Naive thymus-derived CD4-positive, alpha-beta T cell (primary cell): ENCODE measurements at regions not wholly inside any gene's neighbourhood (a gene's known extent, or its start where the extent isn't known, plus 50 kb on each side); places are given as distances from the start of the nearest gene placed in this dataset.
"Not testable (repeated sequence)": the region's sequence is repeated elsewhere in the genome, so short reads cannot be mapped to it uniquely, and the experiment has no call there.

Experiments used
- ATAC-seq: fragments of 150-1000 bp; cut with Tn5 transposase; 2 replicates; pipeline ENCODE4 v1.10.0; 2021; ENCODE audit warnings: mild to moderate bottlenecking, moderate library complexity
- CTCF ChIA-PET: fragments of 350-600 bp; sonication (Branson Sonifier 250); formaldehyde crosslinking; loops from one replicate; lab custom pipeline; 2021; ENCODE audit warnings: antibody characterized with exemption; lab: Charles Lee
- POLR2A ChIA-PET: fragments of 350-600 bp; sonication (Branson Sonifier 250); formaldehyde crosslinking; loops from one replicate; lab custom pipeline; 2021; ENCODE audit warnings: antibody characterized with exemption, inconsistent platforms; lab: Charles Lee
- DNase-seq, 9 donors: peaks; one replicate each; pipeline versions ENCODE4 v3.0.0 to v3.0.0-alpha.2; 2020 to 2022; ENCODE audit warnings: mixed read lengths in 1 of 9
- H3K27ac ChIP-seq: one replicate; pipeline ENCODE4 v1.7.0; 2013; ENCODE audit warnings: mild to moderate bottlenecking, low read depth, low read length, moderate library complexity
- H3K27me3 ChIP-seq, 2 donors: one replicate each; pipeline ENCODE4 v1.7.0; 2013; ENCODE audit warnings: low read length in 2 of 2, mild to moderate bottlenecking in 2 of 2, moderate library complexity in 2 of 2; ENCODE audit not compliant: control insufficient read depth in 2 of 2, insufficient read depth in 2 of 2
- H3K36me3 ChIP-seq, 3 experiments: 1 replicate in 2 of 3; 2 replicates in 1 of 3; pipeline ENCODE4 v1.7.0; 2013; ENCODE audit warnings: low read length in 3 of 3, mild to moderate bottlenecking in 3 of 3, moderate library complexity in 1 of 3; ENCODE audit not compliant: insufficient read depth in 3 of 3, control insufficient read depth in 2 of 3
- H3K4me1 ChIP-seq, 2 donors: one replicate each; pipeline ENCODE4 v1.7.0; 2013; ENCODE audit warnings: low read length in 2 of 2, mild to moderate bottlenecking in 2 of 2, moderate library complexity in 1 of 2; ENCODE audit not compliant: control insufficient read depth in 2 of 2, insufficient read depth in 2 of 2
- H3K4me3 ChIP-seq: 2 replicates; pipeline ENCODE4 v1.7.0; 2013; ENCODE audit warnings: mild to moderate bottlenecking, low read length
- H3K9me3 ChIP-seq, 3 experiments: 1 replicate in 2 of 3; 2 replicates in 1 of 3; pipeline ENCODE4 v1.7.0; 2013; ENCODE audit warnings: low read length in 3 of 3; ENCODE audit not compliant: control insufficient read depth in 2 of 3
- H3K27ac Mint-ChIP-seq, 9 donors: one replicate each; pipeline ENCODE4 v1.8.0; 2020 to 2022; ENCODE audit warnings: mixed read lengths in 9 of 9, mild to moderate bottlenecking in 8 of 9, moderate library complexity in 5 of 9, inconsistent platforms in 2 of 9
- H3K27me3 Mint-ChIP-seq, 5 donors: one replicate each; pipeline ENCODE4 v1.8.0; 2021 to 2022; ENCODE audit warnings: mixed read lengths in 5 of 5, mild to moderate bottlenecking in 1 of 5
- H3K36me3 Mint-ChIP-seq, 5 donors: one replicate each; pipeline ENCODE4 v1.8.0; 2020 to 2022; ENCODE audit warnings: mixed read lengths in 5 of 5, mild to moderate bottlenecking in 3 of 5, inconsistent platforms in 1 of 5
- H3K4me1 Mint-ChIP-seq, 7 donors: one replicate each; pipeline ENCODE4 v1.8.0; 2020 to 2022; ENCODE audit warnings: mixed read lengths in 7 of 7, mild to moderate bottlenecking in 3 of 7, inconsistent platforms in 1 of 7
- H3K4me3 Mint-ChIP-seq, 10 donors: one replicate each; pipeline ENCODE4 v1.8.0; 2020 to 2022; ENCODE audit warnings: mild to moderate bottlenecking in 10 of 10, mixed read lengths in 10 of 10, moderate library complexity in 6 of 10, inconsistent platforms in 2 of 10
- H3K9me3 Mint-ChIP-seq, 11 donors: one replicate each; pipeline ENCODE4 v1.8.0; 2020 to 2022; ENCODE audit warnings: mixed read lengths in 11 of 11, mild to moderate bottlenecking in 4 of 11, inconsistent platforms in 1 of 11, moderate library complexity in 1 of 11
- intact Hi-C, 2 donors: fragments of 100-400 bp; cut with micrococcal nuclease; formaldehyde crosslinking; loops; one replicate each; pipeline ENCODE4 v1.15.1; 2023

DNA sequence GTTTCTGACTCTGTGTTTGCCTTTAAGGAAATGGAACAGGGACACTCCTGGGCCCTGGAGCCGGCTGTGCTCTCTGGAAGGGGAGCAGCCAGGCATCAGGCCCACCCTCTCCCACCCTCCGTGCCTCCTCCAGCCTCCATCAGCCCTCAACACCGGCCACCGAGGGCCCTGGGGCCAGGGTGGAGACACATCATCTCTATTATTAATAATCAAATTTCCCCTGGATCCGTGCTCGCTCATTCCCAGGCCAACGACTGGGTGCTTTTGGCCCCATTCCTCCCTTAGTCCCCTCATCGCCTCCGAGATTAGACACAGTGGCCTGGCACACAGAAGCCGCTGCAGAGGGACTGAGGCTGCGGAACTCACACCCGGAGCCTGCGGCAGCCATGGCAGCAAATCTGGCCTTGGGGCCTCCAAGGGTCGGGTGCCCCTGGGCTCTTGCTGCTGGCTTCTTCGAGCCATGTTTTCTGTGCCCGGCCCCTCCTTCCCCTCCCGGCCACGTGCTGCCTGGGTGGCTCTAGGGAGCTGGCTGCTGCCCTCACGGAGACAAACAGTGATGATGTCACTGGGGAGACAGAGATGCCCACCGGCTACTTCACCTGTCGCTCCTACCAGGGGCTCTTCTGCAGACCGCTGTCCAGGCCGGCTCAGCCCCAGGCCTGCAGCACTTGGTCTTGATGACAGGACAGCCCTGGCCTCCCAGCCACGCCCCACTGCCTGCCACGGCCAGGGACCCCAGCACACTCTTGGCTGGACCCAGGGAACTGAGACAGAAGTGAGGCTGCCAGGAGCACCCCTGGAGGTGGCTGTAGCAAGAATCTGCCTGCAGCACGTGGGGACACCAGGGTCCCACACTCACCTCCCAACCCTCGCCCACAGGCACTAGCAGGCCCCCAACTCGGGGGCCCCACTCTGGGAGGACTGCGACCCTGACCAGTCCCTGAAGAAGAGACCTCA, 76.6 kb upstream of the PPP1R26 start:
- POLR2A ChIA-PET = no interaction called here
- ATAC-seq = no peak
- Histone ChIP-seq H3K36me3 (no peaks in the 10 kb centered on the region), H3K27ac (no peak overlapping the region), H3K27me3 (no peaks in the 10 kb centered on the region), H3K4me1 (no peaks in the 10 kb centered on the region), H3K9me3 (no peaks in the 10 kb centered on the region), H3K4me3 (no peak overlapping the region)
- no peaks in the 10 kb centered on the region for H3K36me3 Mint-ChIP-seq
- H3K27ac Mint-ChIP-seq = no peak overlapping the region
- no peak overlapping the region for H3K4me3 Mint-ChIP-seq
- H3K9me3 Mint-ChIP-seq = peaks cover 0 to 4% (median 0%) of the 10 kb centered on the region in 11 donors
- no peaks in the 10 kb centered on the region for H3K4me1 Mint-ChIP-seq
- CTCF ChIA-PET = no interaction called here
- no peak for DNase-seq
- H3K27me3 Mint-ChIP-seq = peaks cover 0 to 7% (median 3%) of the 10 kb centered on the region in 5 donors
- intact Hi-C loops = no loop called here

DNA sequence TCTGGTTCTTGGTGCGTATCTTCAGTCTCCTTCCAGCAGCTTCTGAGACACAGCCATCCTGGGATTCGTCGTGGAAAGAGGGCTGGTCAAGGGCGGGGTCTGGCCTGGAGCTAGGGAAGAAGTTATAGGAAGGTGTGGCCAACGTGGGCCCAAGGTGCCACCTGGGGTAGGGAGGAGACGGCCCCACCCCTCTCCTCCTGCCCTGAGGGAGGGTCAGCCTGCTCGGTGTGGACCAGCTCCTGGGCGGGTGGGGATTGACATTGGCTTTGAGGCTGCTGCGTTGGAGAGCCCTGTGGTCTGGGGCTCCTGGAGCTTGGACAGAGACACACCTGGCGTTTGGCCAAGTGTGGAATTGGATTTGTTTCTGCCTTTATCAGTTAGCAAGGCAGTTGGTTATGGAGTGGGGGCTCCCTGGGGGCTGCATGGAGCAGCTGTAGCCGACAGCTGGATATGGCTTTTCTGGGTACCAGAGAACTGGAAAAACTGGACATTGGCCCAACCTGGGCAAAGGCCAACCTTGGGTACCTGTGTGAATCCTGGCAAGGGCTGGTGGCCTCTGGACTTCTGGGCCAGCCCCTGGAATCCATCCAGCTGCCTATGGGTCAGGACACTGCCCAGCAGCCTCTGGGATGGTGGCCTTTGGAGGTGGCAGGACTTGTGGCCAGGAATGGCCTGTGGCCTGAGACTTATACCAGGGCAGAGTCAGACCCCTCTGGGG, 75.7 kb upstream of the PPP1R26 start:
- H3K27ac ChIP-seq = no peak overlapping the region
- no peaks in the 10 kb centered on the region for H3K4me1 ChIP-seq
- Mint-ChIP-seq H3K9me3 (peaks cover 0 to 7% (median 0%) of the 10 kb centered on the region in 11 donors), H3K36me3 (no peaks in the 10 kb centered on the region), H3K27ac (no peak overlapping the region), H3K4me1 (no peaks in the 10 kb centered on the region), H3K27me3 (peaks cover 0 to 9% (median 3%) of the 10 kb centered on the region in 5 donors), H3K4me3 (no peak overlapping the region)
- no peak for DNase-seq
- H3K27me3 ChIP-seq = no peaks in the 10 kb centered on the region
- H3K4me3 ChIP-seq = no peak overlapping the region
- CTCF ChIA-PET = no interaction called here
- no peaks in the 10 kb centered on the region for H3K9me3 ChIP-seq
- H3K36me3 ChIP-seq = no peaks in the 10 kb centered on the region
- intact Hi-C loops = no loop called here
- ATAC-seq = no peak
- POLR2A ChIA-PET = no interaction called here

DNA sequence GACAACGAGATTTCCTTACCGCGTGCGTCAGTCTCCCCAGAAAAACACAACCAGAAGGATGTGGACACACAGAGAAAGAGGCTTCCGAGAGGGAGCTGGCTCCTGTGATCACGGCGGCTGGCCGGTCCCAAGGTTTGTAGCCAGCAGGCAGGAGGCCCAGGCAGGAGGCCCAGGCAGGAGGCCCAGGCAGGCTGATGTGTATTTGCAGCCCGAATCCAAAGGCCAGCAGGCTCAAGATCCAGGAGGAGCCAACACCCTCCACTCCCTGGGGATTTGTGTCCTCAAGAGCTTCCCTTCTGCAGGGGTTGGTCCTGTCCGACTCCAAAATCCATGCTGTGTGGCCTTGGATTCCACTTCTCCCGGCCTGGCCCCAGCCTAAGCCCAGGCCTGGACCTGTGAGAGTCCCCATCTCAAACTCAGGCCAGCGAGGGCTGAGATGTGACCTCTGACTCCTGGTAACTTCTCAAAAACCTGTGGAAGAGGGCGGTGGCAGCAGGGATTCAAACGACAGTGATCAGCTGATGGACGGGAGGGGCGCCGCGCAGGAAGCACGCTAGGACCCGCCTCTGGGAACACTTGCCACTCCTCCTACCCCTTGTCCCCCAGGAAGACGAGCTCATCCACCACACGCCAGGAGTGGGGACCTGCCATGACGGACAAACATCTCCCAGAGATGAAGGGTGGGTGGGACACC, 75.0 kb upstream of the PPP1R26 start:
- ChIA-PET CTCF (no interaction called here), POLR2A (no interaction called here)
- Histone ChIP-seq H3K4me3 (no peak overlapping the region), H3K27me3 (no peaks in the 10 kb centered on the region), H3K27ac (no peak overlapping the region), H3K4me1 (no peaks in the 10 kb centered on the region), H3K9me3 (no peaks in the 10 kb centered on the region), H3K36me3 (no peaks in the 10 kb centered on the region)
- intact Hi-C loops = no loop called here
- H3K9me3 Mint-ChIP-seq = peaks cover 0 to 7% (median 0%) of the 10 kb centered on the region in 11 donors
- H3K4me1 Mint-ChIP-seq = no peaks in the 10 kb centered on the region
- H3K27ac Mint-ChIP-seq = no peak overlapping the region
- DNase-seq (no peak), ATAC-seq (no peak)
- no peak overlapping the region for H3K4me3 Mint-ChIP-seq
- no peaks in the 10 kb centered on the region for H3K36me3 Mint-ChIP-seq
- H3K27me3 Mint-ChIP-seq = peaks cover 0 to 11% (median 3%) of the 10 kb centered on the region in 5 donors

DNA sequence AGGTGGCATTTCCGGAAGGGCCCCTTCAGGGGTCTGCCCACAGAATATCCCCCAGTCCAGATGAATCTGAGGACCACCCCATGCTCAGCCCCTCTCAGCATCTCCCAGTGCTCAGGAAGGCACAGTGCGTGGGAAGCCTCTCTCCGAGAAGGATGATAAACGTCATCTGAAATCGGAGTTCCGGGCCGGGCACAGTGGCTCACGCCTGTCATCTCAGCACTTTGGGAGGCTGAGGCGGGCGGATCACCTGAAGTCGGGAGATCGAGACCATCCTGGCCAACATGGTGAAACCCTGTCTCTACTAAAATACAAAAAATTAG, 74.5 kb upstream of the PPP1R26 start:
- H3K4me3 ChIP-seq, ATAC-seq, H3K9me3 Mint-ChIP-seq, H3K36me3 ChIP-seq, intact Hi-C loops, DNase-seq, POLR2A ChIA-PET, H3K27me3 ChIP-seq, H3K9me3 ChIP-seq, H3K27ac ChIP-seq, H3K4me1 Mint-ChIP-seq, H3K27ac Mint-ChIP-seq, H3K4me1 ChIP-seq, CTCF ChIA-PET, H3K36me3 Mint-ChIP-seq, H3K4me3 Mint-ChIP-seq: not testable (repeated sequence)
- peaks cover 0 to 14% (median 3%) of the 10 kb centered on the region in 5 donors for H3K27me3 Mint-ChIP-seq

DNA sequence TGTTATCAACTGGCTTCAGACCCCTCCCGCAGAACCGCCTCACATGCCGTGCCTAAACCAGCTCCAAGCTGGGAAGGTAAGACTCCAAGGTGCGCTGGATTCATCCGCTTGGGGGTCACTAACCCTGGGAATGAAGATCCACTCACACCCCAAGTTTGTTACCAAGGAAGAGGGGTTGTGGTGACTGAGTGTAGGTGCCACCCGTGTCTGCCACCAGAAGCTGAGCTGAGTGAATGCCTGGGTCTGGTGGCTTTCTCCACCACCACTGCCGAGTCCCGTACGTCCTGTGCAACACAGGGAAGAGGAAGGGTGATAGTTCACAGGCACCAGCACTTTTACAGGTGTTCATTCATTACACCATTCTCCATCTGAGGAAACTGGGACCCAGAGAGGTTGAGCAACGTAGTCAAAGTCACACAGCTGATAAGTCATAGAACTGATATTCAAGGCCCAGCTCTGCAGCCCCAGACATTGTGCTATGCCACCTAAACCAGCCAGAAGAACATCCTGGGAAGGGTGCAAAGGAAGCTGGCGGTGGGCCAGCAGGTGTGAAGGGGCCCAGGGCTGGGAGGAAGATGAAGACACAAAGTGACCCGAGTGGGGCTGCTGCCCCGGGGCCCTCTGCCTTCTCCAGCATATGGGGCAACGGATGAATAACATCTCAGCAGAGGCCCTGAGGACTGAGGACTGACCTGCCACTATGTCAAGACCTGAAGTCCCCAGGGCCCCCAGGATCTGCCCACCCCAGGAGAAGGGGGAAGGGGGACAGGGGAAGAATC, 70.9 kb upstream of the PPP1R26 start:
- H3K4me1 ChIP-seq = no peaks in the 10 kb centered on the region
- H3K36me3 ChIP-seq = no peaks in the 10 kb centered on the region
- no peak overlapping the region for H3K4me3 ChIP-seq
- peaks cover 0 to 23% (median 3%) of the 10 kb centered on the region in 5 donors for H3K27me3 Mint-ChIP-seq
- no peak overlapping the region for H3K27ac ChIP-seq
- H3K4me3 Mint-ChIP-seq = no peak overlapping the region
- ChIA-PET POLR2A (no interaction called here), CTCF (interaction anchor here (0.6 kb wide), 1 partner anchor 11 kb away, joined by 5 read pairs; no protein-coding TSS in a partner anchor)
- DNase-seq (no peak), ATAC-seq (no peak)
- no peaks in the 10 kb centered on the region for H3K36me3 Mint-ChIP-seq
- peaks cover 0 to 7% (median 0%) of the 10 kb centered on the region in 11 donors for H3K9me3 Mint-ChIP-seq
- H3K9me3 ChIP-seq = no peaks in the 10 kb centered on the region
- no peaks in the 10 kb centered on the region for H3K4me1 Mint-ChIP-seq
- no peak overlapping the region for H3K27ac Mint-ChIP-seq
- intact Hi-C loops = no loop called here
- no peaks in the 10 kb centered on the region for H3K27me3 ChIP-seq
